NCI-H526 treated with DMSO at 0.1 percent for 48 hours (cell line): ENCODE measurements at regions not wholly inside any gene's neighbourhood (a gene's known extent, or its start where the extent isn't known, plus 50 kb on each side); places are given as distances from the start of the nearest gene placed in this dataset.

Experiments used
- DNase-seq: peaks from one replicate; lab custom pipeline; 2025; lab: John Stamatoyannopoulos, UW

DNA sequence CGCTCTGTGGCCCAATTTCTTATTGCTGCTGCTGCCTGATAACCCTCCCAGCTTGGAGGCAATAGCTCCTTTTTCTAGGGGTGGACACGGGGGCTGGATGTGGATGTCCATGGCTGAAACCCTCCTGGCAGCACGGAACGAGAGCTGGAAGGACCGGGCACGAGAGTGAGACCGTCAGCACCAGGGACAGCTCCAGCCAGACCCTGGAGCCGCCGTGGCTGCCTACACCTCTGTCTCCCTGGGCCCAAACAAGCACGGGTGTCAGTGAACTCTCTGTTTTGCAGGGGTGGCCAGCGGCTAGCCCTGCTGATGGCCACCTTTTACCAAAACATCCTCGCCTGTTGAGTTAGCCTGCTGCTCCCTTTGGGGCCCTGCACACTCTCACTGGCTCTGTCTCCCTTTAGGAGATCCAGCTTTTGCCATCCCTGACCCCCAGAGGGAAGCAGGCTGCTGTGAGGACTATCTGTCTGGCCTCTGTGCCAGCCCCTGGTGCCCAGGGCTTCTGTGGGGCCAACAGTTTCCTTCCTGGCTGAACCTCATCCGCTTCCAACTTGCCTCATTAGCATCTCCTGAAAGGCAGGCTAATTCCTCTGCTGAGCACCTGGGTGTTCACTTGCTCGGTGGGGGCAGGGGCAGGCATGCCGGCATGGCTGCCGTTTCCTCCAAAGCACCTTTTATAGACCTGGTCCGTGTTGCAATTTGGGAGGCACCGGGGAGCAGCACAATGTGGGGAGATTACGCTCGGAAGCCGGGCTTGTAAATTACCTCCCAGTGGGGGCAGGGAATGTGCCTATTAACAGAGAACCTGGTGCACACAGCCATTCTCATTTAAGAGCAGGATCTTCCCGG lies 118.1 kb downstream of the ENGASE start:
- DNase-seq = no peak

- no peak for DNase-seq
These were observed 116.8 kb downstream of the ENGASE start for GRCh38 chr17:79191270-79191934.

GRCh38 chr17:79189305-79189704 lies 114.7 kb downstream of the ENGASE start:
- no peak for DNase-seq

DNA sequence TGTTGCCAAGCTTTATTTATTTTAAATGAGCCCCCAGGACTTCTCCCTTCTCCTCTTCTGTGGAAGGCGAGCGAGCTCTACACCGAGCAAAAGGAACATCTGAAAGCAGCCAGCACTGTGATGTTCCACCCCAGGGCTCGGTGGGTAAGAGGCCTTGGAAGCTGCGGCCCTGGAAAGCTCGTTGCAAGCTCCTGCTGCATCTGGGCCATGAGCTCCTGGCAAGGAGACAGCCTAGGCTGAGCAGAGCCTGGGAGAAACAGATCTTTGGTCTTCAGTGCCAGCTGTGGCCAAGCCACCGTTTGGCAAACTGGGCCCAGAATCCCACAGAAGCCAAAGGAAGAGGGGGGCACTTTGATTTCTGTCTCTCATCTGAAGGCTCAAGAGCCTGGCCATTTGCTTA lies 114.1 kb downstream of the ENGASE start:
- no peak for DNase-seq

DNA sequence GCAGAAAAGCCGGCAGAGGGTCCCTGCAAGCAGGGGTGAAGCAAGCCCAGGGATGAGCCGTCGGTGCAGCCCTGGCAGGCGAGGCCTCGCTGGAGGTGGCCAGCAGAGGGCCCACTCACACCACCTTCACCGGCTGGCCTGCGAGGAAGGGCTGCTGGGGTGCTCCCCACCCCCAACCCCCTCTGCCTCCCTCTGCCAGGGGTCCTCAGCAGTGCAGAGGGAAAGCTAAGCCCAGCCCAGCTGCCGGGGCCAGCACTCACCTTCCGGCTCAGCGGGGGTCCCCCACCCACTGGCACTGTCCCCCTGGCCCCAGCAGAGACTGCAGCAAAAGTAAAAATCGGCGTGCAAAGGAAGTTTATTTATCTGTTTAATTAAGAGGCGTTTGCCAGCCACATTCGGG lies 113.4 kb downstream of the ENGASE start:
- DNase-seq = no peak

DNA sequence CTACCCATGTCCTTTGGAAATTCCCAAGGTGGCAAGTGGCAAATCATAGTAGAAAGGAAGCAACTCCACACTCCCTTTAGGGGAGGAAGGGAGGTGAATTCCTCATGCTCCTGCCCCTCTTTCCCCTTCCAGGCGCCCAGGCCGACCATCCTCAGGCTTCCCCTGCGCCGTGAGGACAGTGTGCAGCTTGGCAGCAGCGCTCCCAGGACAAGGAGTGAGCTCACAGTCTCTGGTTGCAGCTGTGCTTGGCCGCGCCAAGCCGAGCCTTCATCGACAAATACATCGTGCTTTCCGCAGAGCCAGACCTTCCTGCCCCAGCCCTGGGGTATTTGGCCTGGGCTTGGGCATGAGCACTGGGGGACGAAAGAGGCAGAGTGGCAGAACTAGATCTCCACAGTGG lies 112.6 kb downstream of the ENGASE start:
- DNase-seq = no peak

GRCh38 chr17:79186406-79186805 lies 111.8 kb downstream of the ENGASE start:
- no peak for DNase-seq

DNA sequence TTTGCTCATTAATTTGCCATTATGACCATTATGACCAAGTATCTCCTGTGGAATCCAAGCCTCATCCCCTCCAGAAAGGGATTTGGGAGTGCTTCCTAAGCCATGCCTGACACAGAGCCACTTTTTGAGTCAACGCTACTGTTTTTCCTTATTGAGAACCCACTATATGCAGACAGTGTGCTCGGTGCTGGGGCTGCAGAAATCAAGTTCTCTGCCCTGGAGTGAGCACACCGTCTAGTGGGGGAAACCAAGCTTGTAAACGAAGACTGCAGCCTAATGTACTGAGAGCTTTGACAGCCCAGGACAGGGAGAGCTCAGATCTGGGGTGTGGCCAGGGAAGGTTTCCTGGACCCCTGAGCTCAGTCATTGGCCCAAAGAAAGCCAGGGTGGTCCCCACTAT lies 111.0 kb downstream of the ENGASE start:
- no peak for DNase-seq

- no peak for DNase-seq
These were observed 109.6 kb downstream of the ENGASE start for GRCh38 chr17:79184219-79184618.

DNA sequence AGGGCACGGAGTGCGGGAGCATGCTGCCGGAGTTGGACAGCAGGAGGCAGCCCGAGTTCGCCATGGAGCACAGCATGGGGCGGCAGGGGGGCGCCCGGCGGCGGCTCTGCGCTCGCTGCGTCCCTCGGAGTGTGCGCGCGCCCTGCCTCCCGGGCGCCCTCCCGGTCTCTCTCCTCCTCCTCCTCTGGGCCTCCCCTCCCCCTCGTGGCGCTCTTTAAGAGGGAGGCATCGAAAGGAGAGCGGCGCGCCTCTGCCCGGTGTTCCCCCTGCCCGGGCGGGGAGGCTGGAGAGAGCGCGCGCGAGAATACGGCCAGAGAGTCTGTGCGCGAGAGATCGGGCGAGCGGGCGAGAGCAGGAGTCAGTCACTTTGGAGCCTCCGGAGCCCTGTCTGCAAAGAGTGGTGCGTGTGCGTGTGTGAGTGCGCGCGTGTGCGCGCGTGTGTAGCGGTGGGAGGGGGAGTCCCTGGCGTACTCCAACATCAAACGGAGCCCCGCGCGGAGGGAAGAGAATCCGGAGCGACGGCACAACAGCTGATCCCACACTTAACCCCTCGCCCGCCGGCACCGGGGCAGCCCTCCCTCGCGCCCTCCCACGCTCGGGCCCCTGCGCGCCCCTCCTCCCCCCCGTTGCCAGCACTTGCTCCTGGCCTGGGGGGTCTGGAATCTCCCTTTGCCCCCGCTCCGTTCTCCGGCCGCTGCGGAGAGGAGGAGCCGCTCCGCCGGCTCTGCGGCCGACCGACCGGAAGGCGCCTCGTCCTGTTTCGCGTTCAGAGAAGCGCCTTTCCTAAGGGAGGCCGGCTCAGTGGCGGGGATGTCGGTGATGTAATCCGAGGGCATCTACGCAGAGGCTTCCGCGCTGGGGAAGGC lies 108.9 kb downstream of the ENGASE start:
- DNase-seq = no peak

DNA sequence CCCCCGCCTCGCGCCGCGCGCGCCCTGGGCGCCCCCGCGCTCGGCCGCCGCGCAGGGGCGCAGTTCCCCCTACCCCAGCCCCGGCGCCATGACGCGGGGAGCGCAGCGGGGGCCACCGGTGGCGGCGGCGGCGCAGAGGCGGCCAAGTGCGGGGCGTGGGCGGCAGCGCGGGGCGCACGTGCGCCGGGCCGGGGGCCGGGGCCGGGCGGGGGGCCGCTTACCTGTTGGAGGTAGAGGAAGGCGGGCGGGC lies 108.3 kb downstream of the ENGASE start:
- DNase-seq = no peak

- DNase-seq = no peak
These were observed 107.8 kb downstream of the ENGASE start for GRCh38 chr17:79182176-79183042.

DNA sequence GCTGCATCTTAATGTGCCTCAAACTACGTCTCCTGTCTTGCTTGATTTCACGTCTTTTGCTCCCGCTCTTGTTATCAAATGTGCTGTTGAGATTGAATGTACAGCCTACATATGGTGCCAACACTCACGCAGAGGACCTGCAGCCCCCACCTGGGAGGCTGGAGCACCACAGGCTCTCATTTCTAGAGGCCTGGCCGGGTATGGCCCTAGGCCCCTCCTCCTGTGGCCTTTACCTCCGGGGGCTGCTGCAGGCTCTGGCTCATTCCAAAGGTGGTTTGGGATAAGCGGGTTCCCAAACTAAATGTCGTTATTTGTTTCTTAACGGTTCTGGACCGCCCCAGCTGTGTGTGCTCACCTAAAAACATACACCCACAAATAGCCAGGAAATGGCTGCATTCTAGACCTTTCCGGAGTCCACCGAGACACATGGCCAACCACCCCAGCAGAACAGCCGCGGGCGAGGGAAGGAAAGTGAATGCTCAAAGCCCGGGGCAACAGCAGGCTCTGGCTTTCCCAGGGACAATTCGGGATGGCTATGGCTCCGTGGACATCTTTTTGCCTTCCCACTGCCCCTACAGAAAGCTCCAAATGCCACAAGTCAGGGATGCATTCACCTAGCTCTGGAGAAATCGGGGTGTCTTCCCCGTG lies 105.9 kb downstream of the ENGASE start:
- DNase-seq = no peak

- DNase-seq = no peak
These were observed 104.7 kb downstream of the ENGASE start for GRCh38 chr17:79179334-79179733.

DNA sequence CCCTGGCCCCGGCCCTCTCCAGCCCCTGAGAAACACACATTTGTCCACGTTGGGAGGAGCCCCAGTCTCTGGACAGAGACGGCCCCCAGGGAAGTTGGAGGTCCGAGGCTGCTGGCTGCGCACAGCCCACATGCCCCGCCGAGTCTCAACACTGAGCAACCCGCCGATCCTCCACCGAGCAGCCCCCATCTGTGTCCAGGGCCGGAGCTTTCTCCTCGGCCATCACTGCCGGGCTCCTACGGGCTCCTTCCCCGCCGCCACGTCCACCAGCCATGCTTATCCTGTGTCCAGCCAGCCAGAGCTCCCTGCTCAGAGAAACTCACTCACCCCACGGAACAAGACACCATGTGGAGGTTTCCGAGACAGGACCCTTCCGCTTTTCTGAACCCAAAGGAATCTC lies 103.3 kb downstream of the ENGASE start:
- DNase-seq = no peak

DNA sequence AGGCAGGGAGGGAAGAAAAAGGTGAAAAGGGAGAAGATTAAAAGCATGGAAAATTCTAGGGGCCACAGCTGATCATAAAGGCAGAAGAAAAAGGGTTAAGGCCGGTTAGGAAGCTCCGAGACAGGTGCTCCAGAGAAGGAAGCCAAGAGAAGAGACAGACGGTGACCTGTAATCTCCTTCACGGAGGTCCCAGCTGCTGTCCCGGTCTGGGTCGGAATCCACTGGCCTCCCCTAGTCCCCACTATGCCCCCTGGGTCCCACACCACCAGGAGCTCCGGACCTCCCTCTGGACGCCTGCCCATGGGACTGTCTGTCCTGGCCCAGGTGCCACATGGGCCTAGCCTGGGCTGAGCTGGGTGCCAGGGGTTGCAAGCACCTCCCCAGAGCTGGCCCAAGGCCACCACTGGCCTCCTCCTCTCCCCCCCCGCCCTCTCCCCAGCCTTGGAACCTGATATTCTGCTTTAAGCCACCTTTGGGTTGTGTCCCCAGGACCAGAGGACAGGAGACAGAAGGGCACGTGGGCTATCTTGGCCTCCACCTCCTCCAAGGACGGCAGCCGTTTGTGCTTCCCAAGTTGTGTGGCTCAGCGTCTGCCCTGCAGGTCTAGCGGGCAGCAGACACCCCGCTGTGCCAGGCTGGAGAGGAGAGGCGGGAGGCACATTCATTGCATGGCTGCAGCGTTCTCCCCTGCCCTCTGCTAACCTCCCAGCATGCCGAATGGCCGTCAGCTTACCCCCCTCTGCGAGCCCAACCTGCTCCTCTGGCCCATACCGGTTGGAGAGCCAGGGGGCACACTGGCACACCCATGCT lies 102.4 kb downstream of the ENGASE start:
- no peak for DNase-seq

DNA sequence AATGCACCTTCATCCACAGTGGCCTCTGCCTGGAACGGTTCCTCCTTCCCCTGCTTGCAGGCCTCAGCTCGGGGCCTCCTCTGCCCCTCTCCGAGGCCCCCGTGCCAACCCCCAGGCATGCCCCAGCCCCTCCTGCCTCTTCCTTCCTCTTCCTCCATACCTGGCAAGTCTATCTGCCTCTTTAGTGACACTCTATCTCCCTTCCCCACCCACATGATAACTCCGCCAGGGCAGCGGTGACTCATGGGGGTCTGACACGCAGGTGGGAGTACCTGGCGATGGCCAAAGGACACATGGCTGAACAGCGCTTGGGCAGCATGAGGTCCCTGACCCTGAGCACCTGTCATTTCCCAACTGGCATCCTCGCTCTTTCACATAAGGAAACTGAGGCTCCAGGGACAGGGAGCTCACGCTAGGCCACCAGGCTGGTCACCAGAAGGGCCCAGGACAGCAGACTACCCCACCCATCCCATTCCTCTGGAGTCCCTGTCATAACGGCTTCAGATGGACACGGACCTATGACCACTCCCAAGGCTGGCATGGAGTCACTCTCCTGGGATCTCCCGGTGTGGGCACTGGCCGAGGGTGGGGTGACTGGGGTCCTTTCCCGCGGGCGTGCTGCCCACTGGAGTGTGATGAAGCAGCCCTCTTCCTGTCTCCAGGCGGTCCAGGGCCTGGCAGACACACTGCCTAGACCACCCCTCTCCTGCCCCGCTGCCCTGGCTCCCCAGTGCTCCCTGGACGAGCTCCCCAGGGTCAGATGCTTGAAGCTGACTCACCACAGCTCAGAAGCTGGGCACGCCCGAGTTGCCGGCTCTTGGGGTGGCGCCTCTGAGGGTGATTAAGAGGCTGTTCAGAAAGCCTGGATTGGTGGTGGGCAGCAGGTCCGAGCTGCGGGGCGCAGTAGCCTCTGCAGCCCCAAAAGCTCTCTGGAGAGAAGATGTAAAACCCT lies 100.6 kb downstream of the ENGASE start:
- no peak for DNase-seq

DNA sequence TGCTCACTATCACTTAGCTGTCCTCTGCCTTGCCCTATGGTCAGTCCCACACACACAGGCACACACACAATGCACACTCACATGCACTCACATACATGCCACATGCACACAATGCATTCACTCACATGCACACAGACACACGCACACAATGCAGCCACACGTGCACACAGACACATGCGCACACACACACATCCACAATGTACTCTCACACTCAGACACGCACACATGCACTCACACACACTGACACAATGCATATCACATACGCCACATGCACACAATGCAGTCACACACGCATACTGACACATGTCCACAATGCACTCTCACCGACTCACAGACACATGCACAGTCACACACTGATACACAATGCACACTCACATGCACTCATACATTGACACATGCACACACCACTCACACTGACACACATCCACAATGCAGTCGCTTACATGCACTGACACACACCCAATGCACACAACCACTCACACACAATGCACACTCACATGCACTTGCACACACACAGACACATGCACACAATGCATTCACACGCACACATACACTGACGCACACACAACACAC lies 99.7 kb downstream of the ENGASE start:
- no peak for DNase-seq

- no peak for DNase-seq
These were observed 96.6 kb downstream of the ENGASE start for GRCh38 chr17:79171188-79171587.
